ENCODE measurements at regions not wholly inside any gene's neighbourhood (a gene's known extent, or its start where the extent isn't known, plus 50 kb on each side); places are given as distances from the start of the nearest gene placed in this dataset.

- DNase-seq (ENCODE audit: low read depth in 2 of 2): no peak
Observed at GRCh38 chr2:40507432-40507831, 55.5 kb upstream of the SLC8A1 start.

GRCh38 chr2:40510304-40510703, 58.4 kb upstream of the SLC8A1 start:
- no peak for DNase-seq (ENCODE audit: low read depth in 2 of 2)

GRCh38 chr2:40511661-40512213, 59.8 kb upstream of the SLC8A1 start:
- DNase-seq (ENCODE audit: low read depth in 2 of 2): no peak

- no peak for DNase-seq (ENCODE audit: low read depth in 2 of 2)
Observed at GRCh38 chr2:40512256-40512655, 60.4 kb upstream of the SLC8A1 start.

GRCh38 chr2:40513201-40513600, 61.3 kb upstream of the SLC8A1 start:
- no peak for DNase-seq (ENCODE audit: low read depth in 2 of 2)

- DNase-seq (ENCODE audit: low read depth in 2 of 2): no peak
Observed at GRCh38 chr2:40516604-40517003, 64.7 kb upstream of the SLC8A1 start.

GRCh38 chr2:40528564-40528963, 76.7 kb upstream of the SLC8A1 start:
- no peak for DNase-seq (ENCODE audit: low read depth in 2 of 2)

- no peak for DNase-seq (ENCODE audit: low read depth in 2 of 2)
Observed at GRCh38 chr2:40531359-40531758, 79.5 kb upstream of the SLC8A1 start.

GRCh38 chr2:40534528-40534927, 82.6 kb upstream of the SLC8A1 start:
- no peak for DNase-seq (ENCODE audit: low read depth in 2 of 2)

GRCh38 chr2:40535972-40536371, 84.1 kb upstream of the SLC8A1 start:
- DNase-seq (ENCODE audit: low read depth in 2 of 2): no peak

GRCh38 chr2:40540026-40540425, 88.1 kb upstream of the SLC8A1 start:
- DNase-seq (ENCODE audit: low read depth in 2 of 2): no peak

GRCh38 chr2:40543381-40543780, 91.5 kb upstream of the SLC8A1 start:
- no peak for DNase-seq (ENCODE audit: low read depth in 2 of 2)

- DNase-seq (ENCODE audit: low read depth in 2 of 2): no peak
Observed at GRCh38 chr2:40544072-40544471, 92.2 kb upstream of the SLC8A1 start.

- no peak for DNase-seq (ENCODE audit: low read depth in 2 of 2)
Observed at GRCh38 chr2:40545645-40546044, 93.8 kb upstream of the SLC8A1 start.

- no peak for DNase-seq (ENCODE audit: low read depth in 2 of 2)
Observed at GRCh38 chr2:40546439-40547191, 94.7 kb upstream of the SLC8A1 start.

GRCh38 chr2:40548521-40548920, 96.6 kb upstream of the SLC8A1 start:
- DNase-seq (ENCODE audit: low read depth in 2 of 2): no peak

- DNase-seq (ENCODE audit: low read depth in 2 of 2): no peak
Observed at GRCh38 chr2:40550085-40550484, 98.2 kb upstream of the SLC8A1 start.

GRCh38 chr2:40551081-40551480, 99.2 kb upstream of the SLC8A1 start:
- DNase-seq (ENCODE audit: low read depth in 2 of 2): no peak

GRCh38 chr2:40554665-40555294, 102.9 kb upstream of the SLC8A1 start:
- DNase-seq (ENCODE audit: low read depth in 2 of 2): peak; percentile 19 to 28

- DNase-seq (ENCODE audit: low read depth in 2 of 2): no peak
Observed at GRCh38 chr2:40556293-40556692, 104.4 kb upstream of the SLC8A1 start.

GRCh38 chr2:40556739-40557138, 104.8 kb upstream of the SLC8A1 start:
- DNase-seq (ENCODE audit: low read depth in 2 of 2): no peak

GRCh38 chr2:40558761-40559160, 106.9 kb upstream of the SLC8A1 start:
- no peak for DNase-seq (ENCODE audit: low read depth in 2 of 2)

GRCh38 chr2:40559175-40559574, 107.3 kb upstream of the SLC8A1 start:
- DNase-seq (ENCODE audit: low read depth in 2 of 2): no peak
